ENCODE measurements at regions not wholly inside any gene's neighbourhood (a gene's known extent, or its start where the extent isn't known, plus 50 kb on each side); places are given as distances from the start of the nearest gene placed in this dataset.

DNA sequence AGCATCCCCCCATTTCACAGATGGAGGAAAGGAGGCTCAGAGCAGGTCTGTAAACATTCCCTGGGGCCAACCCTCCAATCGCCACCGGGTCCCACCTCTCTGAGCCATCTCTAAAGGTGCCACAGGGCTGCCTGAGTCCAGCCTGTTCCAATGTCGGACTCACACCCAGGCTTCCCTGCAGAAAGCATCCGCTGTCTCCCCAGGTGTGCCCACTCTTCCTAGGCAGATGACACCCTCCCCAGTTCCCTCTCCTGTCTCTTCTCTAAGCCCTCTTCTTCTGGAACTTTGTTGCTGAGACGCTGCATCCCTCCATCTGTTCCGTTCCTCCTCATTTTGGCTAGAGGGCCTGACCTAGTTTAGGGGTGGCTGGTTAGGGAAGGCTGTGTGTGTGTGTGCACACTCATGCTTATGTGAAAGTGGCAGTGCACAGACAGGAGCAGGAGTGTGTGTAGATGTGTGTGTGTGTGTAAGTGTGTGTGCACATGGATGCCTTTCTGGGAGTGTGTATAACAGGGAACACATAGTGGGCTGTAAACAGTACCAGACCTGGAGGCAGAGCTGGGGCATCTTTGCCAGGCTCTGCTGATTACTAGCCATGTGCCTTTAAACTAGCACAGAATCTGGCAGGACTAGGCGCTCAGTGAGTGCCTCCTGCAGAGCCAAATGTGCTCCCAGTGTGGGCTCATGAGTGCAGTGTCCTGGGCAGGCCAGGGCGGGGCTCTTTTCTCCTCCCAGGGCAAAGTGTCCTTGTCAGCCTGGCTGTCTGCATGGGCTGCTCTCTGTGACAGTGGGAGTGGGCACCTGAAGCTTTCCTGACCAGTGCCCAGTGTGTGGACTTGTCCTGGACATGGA, 77.3 kb upstream of the NECTIN1 start:
- H3K27me3 Mint-ChIP-seq (ENCODE audit: low read depth), result peaks cover 8% of the 10 kb centered on the region
- DNase-seq, result no peak
- no peaks in the 10 kb centered on the region for H3K9me3 Mint-ChIP-seq
- CTCF ChIA-PET, result no interaction called here
- no peaks in the 10 kb centered on the region for H3K4me1 Mint-ChIP-seq (ENCODE audit: low read depth)
- H3K36me3 Mint-ChIP-seq (ENCODE audit: low read depth), result no peaks in the 10 kb centered on the region
- H3K4me3 Mint-ChIP-seq, result no peak overlapping the region
- no peak overlapping the region for H3K27ac Mint-ChIP-seq
- intact Hi-C loops (cut with micrococcal nuclease), result no loop called here

DNA sequence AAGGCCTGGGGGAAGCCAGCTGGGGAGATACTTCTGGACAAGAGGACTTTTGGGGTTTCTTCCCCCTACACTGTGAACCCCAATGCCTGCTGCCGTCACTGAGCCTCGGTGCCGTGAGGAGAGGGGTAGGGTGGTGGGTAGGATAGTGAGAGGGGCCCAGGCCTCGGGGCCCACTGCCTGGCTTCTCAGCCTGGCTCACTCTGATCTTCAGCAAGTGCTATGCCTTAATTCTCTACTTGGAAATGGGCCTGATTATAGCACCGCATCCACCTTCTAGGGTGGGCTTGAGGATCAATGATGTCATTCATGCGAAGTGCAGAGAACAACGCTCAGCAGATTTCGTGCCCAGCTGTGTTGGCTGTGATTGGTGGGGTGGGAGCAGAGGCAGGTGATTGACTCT, 76.7 kb upstream of the NECTIN1 start:
- no peak for DNase-seq
- peaks cover 8% of the 10 kb centered on the region for H3K27me3 Mint-ChIP-seq (ENCODE audit: low read depth)
- intact Hi-C loops (cut with micrococcal nuclease), result no loop called here
- no peaks in the 10 kb centered on the region for H3K9me3 Mint-ChIP-seq
- H3K4me1 Mint-ChIP-seq (ENCODE audit: low read depth), result no peaks in the 10 kb centered on the region
- H3K36me3 Mint-ChIP-seq (ENCODE audit: low read depth), result no peaks in the 10 kb centered on the region
- H3K27ac Mint-ChIP-seq, result no peak overlapping the region
- CTCF ChIA-PET, result no interaction called here
- H3K4me3 Mint-ChIP-seq, result no peak overlapping the region

DNA sequence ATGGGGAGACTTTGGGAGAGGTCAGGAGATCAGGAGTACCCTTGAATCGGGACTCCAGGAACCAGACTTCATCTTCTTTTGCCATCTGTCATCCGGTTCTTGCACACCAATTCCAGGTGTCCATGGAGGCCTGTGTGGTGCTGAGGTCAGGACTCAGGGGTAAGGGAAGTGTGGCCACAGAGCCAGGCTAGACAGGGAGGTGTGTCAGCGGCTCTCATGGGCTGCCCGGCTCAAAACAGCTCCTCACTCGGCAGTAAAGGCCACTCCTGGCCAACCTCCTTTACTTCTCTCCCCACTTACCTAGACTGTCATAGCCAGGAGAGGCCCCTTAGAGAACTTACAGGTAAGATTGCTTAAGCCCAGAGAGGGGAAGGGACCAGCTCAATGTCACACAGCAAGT, 75.7 kb upstream of the NECTIN1 start:
- H3K9me3 Mint-ChIP-seq, result no peaks in the 10 kb centered on the region
- no peak overlapping the region for H3K4me3 Mint-ChIP-seq
- H3K27ac Mint-ChIP-seq, result no peak overlapping the region

DNA sequence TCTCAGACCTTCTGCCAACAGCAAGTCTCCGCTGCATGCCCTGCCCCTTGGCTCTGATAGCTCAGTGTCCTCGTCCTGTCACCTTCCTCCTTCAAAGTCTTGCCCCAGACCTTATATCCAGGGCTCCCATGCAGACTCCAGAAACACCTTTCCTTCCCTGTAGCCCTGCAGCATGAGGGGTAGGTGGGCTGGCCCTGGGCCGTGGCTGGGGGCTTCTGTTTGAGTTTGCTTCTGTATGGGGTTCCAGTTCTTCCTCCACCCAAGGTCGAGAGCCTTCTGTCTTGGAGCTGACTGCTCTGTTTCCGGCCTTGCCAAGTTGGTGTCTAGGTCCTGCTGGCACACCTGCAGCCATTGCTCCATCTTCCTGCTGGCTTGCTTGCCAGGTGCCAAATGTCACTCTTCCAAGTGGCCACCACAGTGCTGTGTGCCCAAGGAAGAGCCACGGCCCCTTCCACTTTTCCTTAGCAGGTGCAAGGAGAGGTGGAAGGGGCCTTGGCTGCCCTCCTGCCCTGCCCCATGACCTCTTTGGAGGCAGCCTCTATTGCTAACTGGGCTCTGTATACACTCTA, 74.8 kb upstream of the NECTIN1 start:
- Mint-ChIP-seq H3K4me3 (no peak overlapping the region), H3K27ac (no peak overlapping the region), H3K9me3 (no peaks in the 10 kb centered on the region), H3K27me3 (ENCODE audit: low read depth) (peaks cover 7% of the 10 kb centered on the region), H3K36me3 (ENCODE audit: low read depth) (no peaks in the 10 kb centered on the region), H3K4me1 (ENCODE audit: low read depth) (no peaks in the 10 kb centered on the region)
- no peak for DNase-seq
- CTCF ChIA-PET, result no interaction called here
- intact Hi-C loops (cut with micrococcal nuclease), result no loop called here

More for the DNA sequence above, 75.7 kb upstream of the NECTIN1 start:
- no peaks in the 10 kb centered on the region for H3K36me3 Mint-ChIP-seq (ENCODE audit: low read depth)
- peaks cover 6% of the 10 kb centered on the region for H3K27me3 Mint-ChIP-seq (ENCODE audit: low read depth)
- no peaks in the 10 kb centered on the region for H3K4me1 Mint-ChIP-seq (ENCODE audit: low read depth)
- no peak for DNase-seq
- CTCF ChIA-PET, result no interaction called here
- intact Hi-C loops (cut with micrococcal nuclease), result no loop called here

DNA sequence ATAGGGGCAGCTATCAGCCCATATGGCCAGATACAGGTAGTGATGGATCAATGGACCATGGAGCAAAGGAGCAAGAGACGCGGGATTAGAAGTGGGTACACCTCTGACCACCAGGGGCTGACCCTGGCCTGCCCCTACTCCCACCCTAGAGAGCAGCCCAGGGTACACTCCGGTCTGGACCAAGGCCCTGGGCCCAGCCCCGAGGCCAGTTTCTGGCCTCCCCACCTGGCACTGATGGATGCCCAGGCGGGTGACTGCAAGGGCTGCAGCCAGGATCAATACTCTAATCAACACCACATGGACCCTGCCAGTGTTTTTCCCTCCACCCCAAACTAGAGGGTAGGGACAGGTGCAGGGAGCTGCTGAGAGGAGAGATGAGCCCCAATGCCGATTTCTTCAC, 74.1 kb upstream of the NECTIN1 start:
- Mint-ChIP-seq H3K27ac (no peak overlapping the region), H3K27me3 (ENCODE audit: low read depth) (peaks cover 7% of the 10 kb centered on the region), H3K4me1 (ENCODE audit: low read depth) (no peaks in the 10 kb centered on the region)

DNA sequence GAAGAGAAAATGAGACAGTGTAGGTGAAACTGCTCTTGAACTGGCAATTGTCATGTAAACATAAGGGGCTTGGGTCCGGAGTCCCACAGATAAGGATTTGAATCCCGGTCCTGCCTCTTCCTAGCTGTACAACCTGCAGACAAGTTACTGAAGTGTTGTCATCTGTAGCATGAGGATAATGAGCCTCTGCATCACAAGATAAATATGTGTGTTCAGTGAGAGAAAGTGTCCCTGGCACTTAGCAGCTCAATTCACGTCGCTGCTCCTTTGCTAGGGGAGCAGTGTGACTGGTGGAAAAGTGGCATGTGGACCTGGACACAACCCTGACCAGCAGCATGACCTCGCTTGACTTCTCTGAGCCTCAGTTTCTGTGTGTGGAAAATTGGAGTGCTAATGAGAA, 73.7 kb upstream of the NECTIN1 start:
- no peaks in the 10 kb centered on the region for H3K4me1 Mint-ChIP-seq (ENCODE audit: low read depth)
- H3K4me3 Mint-ChIP-seq, result no peak overlapping the region
- no peak overlapping the region for H3K27ac Mint-ChIP-seq
- DNase-seq, result no peak
- H3K36me3 Mint-ChIP-seq (ENCODE audit: low read depth), result no peaks in the 10 kb centered on the region
- CTCF ChIA-PET, result no interaction called here
- peaks cover 7% of the 10 kb centered on the region for H3K27me3 Mint-ChIP-seq (ENCODE audit: low read depth)
- intact Hi-C loops (cut with micrococcal nuclease), result no loop called here
- H3K9me3 Mint-ChIP-seq, result no peaks in the 10 kb centered on the region

More for the DNA sequence above, 74.1 kb upstream of the NECTIN1 start:
- no peak for DNase-seq
- no peak overlapping the region for H3K4me3 Mint-ChIP-seq
- intact Hi-C loops (cut with micrococcal nuclease), result no loop called here
- H3K36me3 Mint-ChIP-seq (ENCODE audit: low read depth), result no peaks in the 10 kb centered on the region
- H3K9me3 Mint-ChIP-seq, result no peaks in the 10 kb centered on the region
- CTCF ChIA-PET, result no interaction called here

DNA sequence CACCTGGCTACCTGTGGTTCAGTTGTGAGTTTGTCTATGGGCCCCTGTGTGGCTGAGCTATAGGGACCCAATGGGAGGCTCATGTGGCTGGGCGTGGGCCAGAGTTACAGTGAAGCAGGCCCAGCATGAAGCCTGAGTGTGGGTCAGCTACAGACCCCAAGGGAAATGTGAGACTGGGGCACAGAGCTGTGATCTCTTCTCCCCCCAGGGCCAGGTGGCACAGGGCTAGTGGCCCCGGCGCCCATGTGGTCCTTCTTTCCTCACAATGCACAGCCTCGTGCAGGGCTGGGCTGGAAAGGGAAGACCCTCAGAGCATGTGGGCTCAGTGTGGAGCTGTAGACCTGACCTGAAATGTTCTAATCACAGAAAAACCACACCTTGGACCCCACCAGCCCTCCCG, 71.6 kb upstream of the NECTIN1 start:
- DNase-seq, result no peak
- CTCF ChIA-PET, result no interaction called here
- no peak overlapping the region for H3K27ac Mint-ChIP-seq
- peaks cover 7% of the 10 kb centered on the region for H3K27me3 Mint-ChIP-seq (ENCODE audit: low read depth)
- no peaks in the 10 kb centered on the region for H3K36me3 Mint-ChIP-seq (ENCODE audit: low read depth)
- H3K4me1 Mint-ChIP-seq (ENCODE audit: low read depth), result no peaks in the 10 kb centered on the region
- H3K9me3 Mint-ChIP-seq, result no peaks in the 10 kb centered on the region
- H3K4me3 Mint-ChIP-seq, result no peak overlapping the region
- intact Hi-C loops (cut with micrococcal nuclease), result no loop called here

DNA sequence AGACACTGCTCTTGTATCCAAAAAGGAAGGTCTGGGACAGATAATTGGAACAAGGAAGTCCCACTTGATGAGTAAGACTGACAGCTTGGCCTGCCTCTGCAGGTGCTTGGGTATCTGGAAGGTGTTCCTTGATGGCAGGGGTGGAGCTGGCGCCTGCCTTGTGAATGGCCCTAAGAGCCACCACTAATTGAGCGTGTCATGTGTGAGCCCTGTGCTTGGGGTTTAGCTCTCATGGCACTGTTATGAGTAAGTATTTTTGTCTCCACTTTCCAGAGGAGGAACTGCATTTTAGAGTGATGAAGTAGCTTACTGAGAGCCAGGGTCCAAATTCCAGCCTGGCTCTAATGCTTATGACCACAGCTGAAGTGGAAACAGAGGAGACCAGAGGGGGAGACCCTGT, 71.2 kb upstream of the NECTIN1 start:
- Mint-ChIP-seq H3K27me3 (ENCODE audit: low read depth) (peaks cover 7% of the 10 kb centered on the region), H3K9me3 (no peaks in the 10 kb centered on the region), H3K27ac (no peak overlapping the region), H3K4me3 (no peak overlapping the region), H3K4me1 (ENCODE audit: low read depth) (no peaks in the 10 kb centered on the region), H3K36me3 (ENCODE audit: low read depth) (no peaks in the 10 kb centered on the region)
- CTCF ChIA-PET, result no interaction called here
- intact Hi-C loops (cut with micrococcal nuclease), result no loop called here
- no peak for DNase-seq

DNA sequence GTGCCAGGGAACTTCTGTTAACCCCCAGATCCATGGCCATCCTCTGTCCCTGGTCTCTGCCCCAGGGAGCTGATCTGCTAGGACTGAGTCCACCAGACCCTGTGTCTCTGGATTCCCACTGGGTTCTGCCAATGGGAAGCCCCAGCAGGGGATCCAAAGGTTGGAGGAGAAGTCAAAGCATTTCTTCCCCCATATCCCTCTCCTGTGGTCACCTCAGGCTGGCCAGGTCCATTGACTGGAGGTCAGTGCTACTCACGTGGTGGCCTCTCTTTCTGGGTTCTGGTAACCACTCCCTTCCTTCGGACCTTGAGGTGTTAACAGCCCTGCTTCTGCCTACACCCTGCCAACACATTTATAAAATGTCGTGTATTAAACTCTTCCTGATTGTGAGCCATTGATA, 69.7 kb upstream of the NECTIN1 start:
- Mint-ChIP-seq H3K4me3 (no peak overlapping the region), H3K27ac (no peak overlapping the region), H3K4me1 (ENCODE audit: low read depth) (no peaks in the 10 kb centered on the region), H3K36me3 (ENCODE audit: low read depth) (no peaks in the 10 kb centered on the region), H3K9me3 (no peaks in the 10 kb centered on the region), H3K27me3 (ENCODE audit: low read depth) (peaks cover 7% of the 10 kb centered on the region)
- intact Hi-C loops (cut with micrococcal nuclease), result no loop called here
- CTCF ChIA-PET, result no interaction called here
- DNase-seq, result no peak

DNA sequence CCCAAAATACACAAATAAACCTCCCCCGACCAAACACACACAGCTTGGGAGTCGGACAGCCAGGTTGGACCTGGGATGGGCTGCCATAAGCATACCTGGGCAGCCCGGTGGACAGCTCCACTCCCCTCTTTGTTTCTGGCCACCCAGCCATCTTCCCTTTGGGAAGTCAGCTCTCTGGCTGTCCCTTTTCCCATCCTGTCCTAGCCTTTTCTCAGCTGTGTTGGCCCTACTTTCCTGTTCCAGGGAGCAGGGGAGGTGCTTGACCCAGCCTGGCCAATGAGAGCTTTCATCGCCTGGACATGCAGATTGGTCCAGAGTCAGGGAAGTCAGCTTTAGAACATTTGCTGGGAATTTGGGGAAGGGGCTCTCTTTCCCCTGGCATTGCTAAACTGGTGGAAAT, 68.7 kb upstream of the NECTIN1 start:
- H3K4me1 Mint-ChIP-seq (ENCODE audit: low read depth), result no peaks in the 10 kb centered on the region
- H3K36me3 Mint-ChIP-seq (ENCODE audit: low read depth), result no peaks in the 10 kb centered on the region
- intact Hi-C loops (cut with micrococcal nuclease), result no loop called here
- peaks cover 7% of the 10 kb centered on the region for H3K27me3 Mint-ChIP-seq (ENCODE audit: low read depth)
- no peak overlapping the region for H3K27ac Mint-ChIP-seq
- no peaks in the 10 kb centered on the region for H3K9me3 Mint-ChIP-seq
- CTCF ChIA-PET, result no interaction called here
- DNase-seq, result no peak
- no peak overlapping the region for H3K4me3 Mint-ChIP-seq

DNA sequence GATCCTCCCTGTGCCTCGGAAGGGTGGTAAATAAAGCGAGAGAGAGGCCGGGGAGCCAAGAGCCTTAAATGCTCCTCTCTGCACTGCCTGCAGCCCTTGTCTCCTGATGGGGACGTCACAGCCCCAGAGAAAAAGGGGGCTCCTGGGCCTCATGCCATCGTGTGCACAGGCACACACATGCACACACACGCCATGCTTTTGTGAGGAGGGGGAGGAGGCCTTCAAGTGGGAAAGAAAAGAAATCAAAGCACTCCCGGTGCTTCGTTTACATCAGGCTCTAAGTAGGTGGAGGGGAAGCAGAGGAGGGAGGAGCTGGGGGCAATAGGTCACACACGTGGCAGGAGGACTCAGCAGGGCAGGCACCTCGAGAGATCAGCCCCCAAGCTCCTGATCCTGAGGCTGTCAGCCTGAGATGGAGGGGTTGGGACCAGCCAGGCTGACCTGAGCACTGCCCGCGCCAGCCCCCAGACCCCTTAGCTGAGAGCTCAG, 68.2 kb upstream of the NECTIN1 start:
- intact Hi-C loops (cut with micrococcal nuclease), result no loop called here
- Mint-ChIP-seq H3K27me3 (ENCODE audit: low read depth) (peaks cover 7% of the 10 kb centered on the region), H3K4me3 (no peak overlapping the region), H3K9me3 (no peaks in the 10 kb centered on the region), H3K36me3 (ENCODE audit: low read depth) (no peaks in the 10 kb centered on the region), H3K4me1 (ENCODE audit: low read depth) (no peaks in the 10 kb centered on the region), H3K27ac (no peak overlapping the region)
- CTCF ChIA-PET, result no interaction called here
- DNase-seq, result no peak

DNA sequence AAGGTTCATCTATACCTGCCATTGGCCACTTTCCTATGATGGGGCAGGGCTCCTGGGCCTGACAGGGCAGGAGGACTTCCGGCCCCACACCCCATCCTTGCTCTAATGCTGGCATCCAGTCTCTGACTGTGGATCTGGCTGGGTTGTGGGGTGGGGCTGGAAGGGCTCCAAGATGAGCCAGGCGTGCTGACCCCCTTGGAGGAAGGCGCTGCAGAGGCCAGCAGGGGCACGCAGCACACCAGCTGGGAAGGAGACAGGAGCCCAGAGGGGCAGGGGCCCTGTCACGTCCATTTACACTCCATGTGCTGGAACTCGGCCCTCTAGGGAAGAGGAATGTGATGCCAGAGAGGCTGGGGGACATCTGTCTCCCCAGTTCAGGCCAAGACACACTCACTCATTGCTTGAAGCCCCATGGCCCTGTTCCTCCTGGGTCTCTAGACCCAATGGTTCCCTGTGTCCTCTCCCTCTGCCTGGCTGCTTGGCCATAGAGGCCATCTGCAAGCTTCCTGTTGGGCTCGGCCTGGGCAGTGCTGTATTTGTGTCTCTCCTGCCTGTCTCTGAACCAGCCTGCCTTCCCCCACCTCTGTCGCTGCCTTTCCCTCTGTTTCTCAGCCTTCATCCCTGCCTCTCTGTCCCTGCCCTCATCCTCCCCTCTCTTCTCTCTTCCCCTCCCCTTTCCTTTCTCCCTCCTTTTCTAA, 67.5 kb upstream of the NECTIN1 start:
- no peaks in the 10 kb centered on the region for H3K4me1 Mint-ChIP-seq (ENCODE audit: low read depth)
- intact Hi-C loops (cut with micrococcal nuclease), result no loop called here
- peaks cover 6% of the 10 kb centered on the region for H3K27me3 Mint-ChIP-seq (ENCODE audit: low read depth)
- no peak overlapping the region for H3K27ac Mint-ChIP-seq
- no peaks in the 10 kb centered on the region for H3K36me3 Mint-ChIP-seq (ENCODE audit: low read depth)
- CTCF ChIA-PET, result no interaction called here
- H3K9me3 Mint-ChIP-seq, result no peaks in the 10 kb centered on the region
- H3K4me3 Mint-ChIP-seq, result no peak overlapping the region
- no peak for DNase-seq

DNA sequence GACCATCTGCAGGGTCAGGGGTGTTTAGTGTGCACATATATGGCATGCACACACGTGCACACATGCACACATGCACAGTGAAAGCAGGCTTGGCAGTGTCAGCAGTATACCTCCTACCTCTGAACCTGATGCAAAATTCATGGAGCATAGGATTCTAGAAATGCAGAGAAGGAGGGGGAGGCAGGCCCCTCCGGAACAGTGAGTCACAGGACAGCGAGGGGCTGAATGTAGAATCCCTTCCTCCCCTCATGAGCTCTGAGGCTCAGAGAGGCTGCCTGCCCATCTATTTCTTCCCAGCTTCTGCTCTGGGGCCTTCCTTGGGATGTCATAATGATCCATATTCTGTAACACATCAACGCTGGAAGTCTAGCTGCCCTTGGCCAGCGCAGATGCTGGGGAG, 66.7 kb upstream of the NECTIN1 start:
- intact Hi-C loops (cut with micrococcal nuclease), result no loop called here
- CTCF ChIA-PET, result no interaction called here
- Mint-ChIP-seq H3K4me3 (no peak overlapping the region), H3K27me3 (ENCODE audit: low read depth) (peaks cover 8% of the 10 kb centered on the region), H3K27ac (no peak overlapping the region), H3K4me1 (ENCODE audit: low read depth) (no peaks in the 10 kb centered on the region), H3K36me3 (ENCODE audit: low read depth) (no peaks in the 10 kb centered on the region), H3K9me3 (no peaks in the 10 kb centered on the region)
- DNase-seq, result no peak
